Lower leg skin (tissue), 4 donors: ENCODE measurements at regions not wholly inside any gene's neighbourhood (a gene's known extent, or its start where the extent isn't known, plus 50 kb on each side); places are given as distances from the start of the nearest gene placed in this dataset.

ENCODE experiments used
- DNase-seq, 2 donors: peaks; one replicate each; pipeline ENCODE4 v3.0.0-alpha.2; 2019; ENCODE audit warnings: low spot score in 2 of 2
- H3K4me3 ChIP-seq: fragments of 200-600 bp; sonication (generic); 2 replicates; pipeline ENCODE4 v1.5.1; 2017; ENCODE audit warnings: mild to moderate bottlenecking, low read depth; ENCODE audit not compliant: poor library complexity, severe bottlenecking
- POLR2A ChIP-seq, 2 donors: fragments of 450-650 bp; IDR thresholded peaks; one replicate each; pipeline ENCODE4 v1.6.1; 2016 to 2017; ENCODE audit warnings: antibody characterized with exemption in 2 of 2, mild to moderate bottlenecking in 1 of 2, moderate library complexity in 1 of 2
- WGBS, 2 donors: methylation state at CpG; one replicate each; pipeline ENCODE4 v1.1.5; 2018; 5-methylcytosine and 5-hydroxymethylcytosine counted together
- intact Hi-C: fragments of 100-400 bp; cut with DNase I; formaldehyde crosslinking; loops from one replicate; pipeline ENCODE4 v1.15.0; 2023; ENCODE audit warnings: low total_unique reads
- TF ChIP-seq, protein P1 (sequence below), 3 donors: fragments of 450-650 bp; IDR thresholded peaks; one replicate each; pipeline ENCODE4 v1.5.1; 2016; ENCODE audit warnings: antibody characterized with exemption in 3 of 3, mild to moderate bottlenecking in 3 of 3, moderate library complexity in 2 of 3

GRCh38 chr21:28663111-28663693, 329.5 kb downstream of the LTN1 start:
- intact Hi-C loops, result no loop called here
- DNase-seq, result no peak
- no peak overlapping the region for H3K4me3 ChIP-seq
- TF ChIP-seq, protein P1, sequence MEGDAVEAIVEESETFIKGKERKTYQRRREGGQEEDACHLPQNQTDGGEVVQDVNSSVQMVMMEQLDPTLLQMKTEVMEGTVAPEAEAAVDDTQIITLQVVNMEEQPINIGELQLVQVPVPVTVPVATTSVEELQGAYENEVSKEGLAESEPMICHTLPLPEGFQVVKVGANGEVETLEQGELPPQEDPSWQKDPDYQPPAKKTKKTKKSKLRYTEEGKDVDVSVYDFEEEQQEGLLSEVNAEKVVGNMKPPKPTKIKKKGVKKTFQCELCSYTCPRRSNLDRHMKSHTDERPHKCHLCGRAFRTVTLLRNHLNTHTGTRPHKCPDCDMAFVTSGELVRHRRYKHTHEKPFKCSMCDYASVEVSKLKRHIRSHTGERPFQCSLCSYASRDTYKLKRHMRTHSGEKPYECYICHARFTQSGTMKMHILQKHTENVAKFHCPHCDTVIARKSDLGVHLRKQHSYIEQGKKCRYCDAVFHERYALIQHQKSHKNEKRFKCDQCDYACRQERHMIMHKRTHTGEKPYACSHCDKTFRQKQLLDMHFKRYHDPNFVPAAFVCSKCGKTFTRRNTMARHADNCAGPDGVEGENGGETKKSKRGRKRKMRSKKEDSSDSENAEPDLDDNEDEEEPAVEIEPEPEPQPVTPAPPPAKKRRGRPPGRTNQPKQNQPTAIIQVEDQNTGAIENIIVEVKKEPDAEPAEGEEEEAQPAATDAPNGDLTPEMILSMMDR (IDR thresholded peaks at IDR 0.05), result no peak
- no peak for TF ChIP-seq POLR2A (IDR thresholded peaks at IDR 0.05)
- WGBS, 2 donors, result 68 to 69% methylated on average over 4 of the region's 4 CpGs

- DNase-seq, result no peak
- TF ChIP-seq POLR2A (IDR thresholded peaks at IDR 0.05), result no peak
- TF ChIP-seq, protein P1 (IDR thresholded peaks at IDR 0.05), result no peak
- H3K4me3 ChIP-seq, result no peak overlapping the region
- intact Hi-C loops, result no loop called here
Observed at GRCh38 chr21:28657566-28657965, 335.1 kb downstream of the LTN1 start.

DNA sequence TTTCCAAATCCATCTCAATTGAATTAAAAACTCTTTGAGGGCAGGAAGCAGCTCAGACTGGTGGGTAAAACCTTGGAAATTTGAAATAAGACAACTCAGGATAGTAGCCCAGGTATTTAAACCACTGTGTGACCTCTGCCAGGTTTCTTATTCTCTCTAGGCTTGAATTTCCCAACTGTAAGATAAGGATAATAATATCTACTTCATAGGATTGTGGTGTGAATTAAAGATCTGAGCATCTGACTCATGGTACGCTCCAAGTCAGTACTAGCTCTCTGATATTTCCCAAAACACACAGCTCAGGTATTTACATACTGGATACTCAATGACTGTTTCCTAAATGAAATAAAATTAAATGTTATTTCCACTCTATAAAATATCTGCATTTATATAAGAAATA, 337.2 kb downstream of the LTN1 start:
- WGBS, 2 donors, result 93 to 94% methylated on average over 1 of the region's 1 CpG
- DNase-seq, result no peak
- H3K4me3 ChIP-seq, result no peak overlapping the region
- intact Hi-C loops, result no loop called here
- TF ChIP-seq, protein P1 (IDR thresholded peaks at IDR 0.05), result no peak
- TF ChIP-seq POLR2A (IDR thresholded peaks at IDR 0.05), result no peak

- H3K4me3 ChIP-seq, result no peak overlapping the region
- 58 to 66% methylated on average over 3 of the region's 3 CpGs for WGBS, 2 donors
- no peak for TF ChIP-seq POLR2A (IDR thresholded peaks at IDR 0.05)
- TF ChIP-seq, protein P1 (IDR thresholded peaks at IDR 0.05), result no peak
- intact Hi-C loops, result no loop called here
- DNase-seq, result no peak
Observed at GRCh38 chr21:28654406-28654805, 338.3 kb downstream of the LTN1 start.

- intact Hi-C loops, result no loop called here
- no peak overlapping the region for H3K4me3 ChIP-seq
- DNase-seq, result no peak
- TF ChIP-seq, protein P1 (IDR thresholded peaks at IDR 0.05), result no peak
- TF ChIP-seq POLR2A (IDR thresholded peaks at IDR 0.05), result no peak
- WGBS, 2 donors, result 33 to 44% methylated on average over 1 of the region's 1 CpG
Observed at GRCh38 chr21:28644762-28645161, 347.9 kb downstream of the LTN1 start.

- intact Hi-C loops, result no loop called here
- TF ChIP-seq, protein P1 (IDR thresholded peaks at IDR 0.05), result no peak
- TF ChIP-seq POLR2A (IDR thresholded peaks at IDR 0.05), result no peak
- no peak for DNase-seq
- WGBS, 2 donors, result 90 to 93% methylated on average over 4 of the region's 4 CpGs
- H3K4me3 ChIP-seq, result no peak overlapping the region
Observed at GRCh38 chr21:28642891-28643290, 349.8 kb downstream of the LTN1 start.
